ENCODE measurements at regions not wholly inside any gene's neighbourhood (a gene's known extent, or its start where the extent isn't known, plus 50 kb on each side); places are given as distances from the start of the nearest gene placed in this dataset.

DNA sequence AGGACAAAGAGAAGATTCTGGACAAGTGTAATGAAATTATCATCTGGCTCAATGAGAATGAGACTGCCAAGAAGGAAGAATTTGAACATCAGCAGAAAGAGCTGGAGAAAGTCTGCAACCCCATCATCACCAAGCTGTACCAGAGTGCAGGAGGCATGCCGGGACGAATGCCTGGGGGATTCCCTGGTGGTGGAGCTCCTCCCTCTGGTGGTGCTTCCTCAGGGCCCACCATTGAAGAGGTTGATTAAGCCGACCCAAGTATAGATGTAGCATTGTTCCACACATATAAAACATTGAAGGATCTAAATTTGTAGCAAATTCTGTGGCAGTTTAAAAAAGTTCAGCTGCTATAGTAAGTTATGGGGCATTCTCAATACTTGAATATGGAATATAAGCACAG lies 174.3 kb upstream of the CCND2 start:
- H3K27ac ChIP-seq (ENCODE audit: low read depth, low read length), result no peak overlapping the region
- H3K36me3 ChIP-seq (ENCODE audit: control insufficient read depth, insufficient read depth, low read length), result no peaks in the 10 kb centered on the region
- no peaks in the 10 kb centered on the region for H3K27me3 ChIP-seq (ENCODE audit: control insufficient read depth, insufficient read depth, low read length)
- no peaks in the 10 kb centered on the region for H3K4me1 ChIP-seq (ENCODE audit: control insufficient read depth, insufficient read depth, low read length)
- H3K9ac ChIP-seq (ENCODE audit: low read length), result no peak overlapping the region
- no peak overlapping the region for H3K4me3 ChIP-seq (ENCODE audit: low read length)

DNA sequence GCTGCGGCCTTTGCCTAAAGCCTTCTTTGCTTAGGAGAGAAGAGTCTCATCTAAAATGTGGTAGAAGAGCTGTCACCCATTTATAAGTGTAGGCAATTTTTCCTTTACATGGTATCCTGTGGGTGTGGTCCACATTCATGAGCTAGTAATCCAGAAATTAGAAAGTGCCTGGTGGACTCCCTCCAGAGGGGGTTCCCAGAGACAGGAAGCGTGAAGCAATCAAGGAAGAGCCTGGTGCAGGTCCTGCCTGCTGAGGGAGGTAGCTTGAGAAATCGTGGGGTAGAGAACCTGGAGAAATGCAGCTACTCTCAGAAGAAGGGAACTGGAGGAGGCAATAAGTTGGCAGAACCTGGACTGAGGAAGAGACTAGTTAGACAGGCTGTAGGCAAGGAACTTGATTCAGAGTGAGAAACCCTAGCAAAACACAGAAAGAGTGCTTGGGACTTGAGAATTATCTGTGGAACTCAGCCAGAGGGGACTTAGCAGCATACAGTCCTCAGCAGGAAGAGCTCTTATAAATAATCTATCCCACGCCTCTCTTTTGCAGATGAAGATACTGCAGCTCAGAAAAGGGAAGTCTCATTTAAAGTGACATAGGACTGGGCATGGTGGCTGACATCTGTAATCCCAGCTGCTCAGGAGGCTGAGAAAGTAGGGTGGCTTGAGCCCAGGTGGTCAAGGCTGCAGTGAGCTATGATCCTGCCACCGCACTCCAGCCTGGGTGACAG lies 182.4 kb upstream of the CCND2 start:
- Histone ChIP-seq H3K4me3 (ENCODE audit: low read length) (no peak overlapping the region), H3K4me1 (ENCODE audit: control insufficient read depth, insufficient read depth, low read length) (no peaks in the 10 kb centered on the region), H3K36me3 (ENCODE audit: control insufficient read depth, insufficient read depth, low read length) (no peaks in the 10 kb centered on the region), H3K27me3 (ENCODE audit: control insufficient read depth, insufficient read depth, low read length) (no peaks in the 10 kb centered on the region), H3K9ac (ENCODE audit: low read length) (no peak overlapping the region), H3K27ac (ENCODE audit: low read depth, low read length) (no peak overlapping the region)

DNA sequence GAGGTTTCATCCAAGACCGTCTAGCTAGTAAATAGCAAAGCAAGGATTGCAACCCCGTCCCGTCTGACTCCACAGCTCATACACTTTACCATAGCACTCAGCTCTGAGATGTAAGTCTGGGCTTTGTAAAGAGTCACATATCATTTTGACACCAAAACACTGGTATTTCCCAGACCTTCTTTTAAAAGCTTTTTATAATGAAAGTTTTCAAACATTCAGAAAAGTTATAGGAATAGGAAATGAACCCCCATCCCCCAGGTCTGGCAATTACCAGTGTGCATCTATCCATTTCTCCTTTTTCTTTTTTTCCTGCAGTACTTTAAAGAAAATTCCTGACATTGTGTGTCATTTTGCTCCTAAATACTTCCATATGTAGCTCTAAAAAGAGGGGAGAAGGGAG lies 183.6 kb upstream of the CCND2 start:
- Histone ChIP-seq H3K27ac (ENCODE audit: low read depth, low read length) (no peak overlapping the region), H3K4me1 (ENCODE audit: control insufficient read depth, insufficient read depth, low read length) (no peaks in the 10 kb centered on the region), H3K27me3 (ENCODE audit: control insufficient read depth, insufficient read depth, low read length) (no peaks in the 10 kb centered on the region), H3K9ac (ENCODE audit: low read length) (no peak overlapping the region), H3K36me3 (ENCODE audit: control insufficient read depth, insufficient read depth, low read length) (no peaks in the 10 kb centered on the region), H3K4me3 (ENCODE audit: low read length) (no peak overlapping the region)

DNA sequence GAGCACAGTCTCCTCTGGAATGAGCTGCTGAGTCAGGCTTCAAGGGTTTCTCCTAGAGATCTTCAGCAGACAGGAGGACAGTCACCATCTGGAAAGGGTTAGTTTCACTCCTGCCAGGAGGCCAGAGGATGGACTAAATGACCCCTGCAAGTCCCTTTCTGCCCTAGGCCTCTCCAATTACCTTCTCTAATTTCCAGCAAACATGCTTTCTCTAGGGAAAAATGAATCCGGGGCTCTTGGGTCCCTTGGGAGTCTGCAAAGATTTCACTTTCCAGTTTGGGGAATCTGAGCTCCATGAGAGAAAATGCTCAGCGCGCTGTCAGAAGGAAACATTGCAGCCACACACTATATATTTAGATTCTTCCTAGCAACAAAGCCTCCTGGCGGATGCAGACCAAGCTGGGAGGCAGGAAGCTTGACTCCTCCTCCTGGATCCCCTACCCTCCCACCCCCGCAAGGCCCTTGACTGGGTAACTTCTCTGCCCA lies 184.4 kb upstream of the CCND2 start:
- H3K27ac ChIP-seq (ENCODE audit: low read depth, low read length), result no peak overlapping the region
- no peak overlapping the region for H3K9ac ChIP-seq (ENCODE audit: low read length)
- H3K4me1 ChIP-seq (ENCODE audit: control insufficient read depth, insufficient read depth, low read length), result no peaks in the 10 kb centered on the region

DNA sequence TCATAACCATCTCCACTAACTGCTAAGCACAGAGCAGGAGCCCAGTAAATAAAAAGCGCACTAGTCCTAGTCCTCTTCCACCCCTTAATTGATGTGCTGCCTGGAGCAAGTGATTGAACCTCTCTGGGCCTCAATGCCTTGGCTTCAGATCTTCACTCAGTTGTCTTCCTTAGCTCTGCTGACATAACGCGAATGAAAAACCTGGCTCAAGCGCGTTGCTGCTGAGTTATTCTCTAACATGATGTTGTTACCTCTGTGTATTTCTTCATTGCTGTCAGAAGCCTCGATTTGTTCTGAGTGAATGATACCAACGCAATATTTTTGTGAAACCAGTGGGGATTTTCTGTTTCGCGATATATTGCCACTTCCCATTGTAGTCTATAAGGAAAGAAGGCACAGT lies 185.1 kb upstream of the CCND2 start:
- H3K27me3 ChIP-seq (ENCODE audit: control insufficient read depth, insufficient read depth, low read length), result no peaks in the 10 kb centered on the region
- H3K4me3 ChIP-seq (ENCODE audit: low read length), result no peak overlapping the region
- no peaks in the 10 kb centered on the region for H3K4me1 ChIP-seq (ENCODE audit: control insufficient read depth, insufficient read depth, low read length)
- H3K9ac ChIP-seq (ENCODE audit: low read length), result no peak overlapping the region
- H3K36me3 ChIP-seq (ENCODE audit: control insufficient read depth, insufficient read depth, low read length), result no peaks in the 10 kb centered on the region
- no peak overlapping the region for H3K27ac ChIP-seq (ENCODE audit: low read depth, low read length)

More for the DNA sequence above, 184.4 kb upstream of the CCND2 start:
- no peaks in the 10 kb centered on the region for H3K36me3 ChIP-seq (ENCODE audit: control insufficient read depth, insufficient read depth, low read length)
- H3K4me3 ChIP-seq (ENCODE audit: low read length), result no peak overlapping the region
- H3K27me3 ChIP-seq (ENCODE audit: control insufficient read depth, insufficient read depth, low read length), result no peaks in the 10 kb centered on the region

DNA sequence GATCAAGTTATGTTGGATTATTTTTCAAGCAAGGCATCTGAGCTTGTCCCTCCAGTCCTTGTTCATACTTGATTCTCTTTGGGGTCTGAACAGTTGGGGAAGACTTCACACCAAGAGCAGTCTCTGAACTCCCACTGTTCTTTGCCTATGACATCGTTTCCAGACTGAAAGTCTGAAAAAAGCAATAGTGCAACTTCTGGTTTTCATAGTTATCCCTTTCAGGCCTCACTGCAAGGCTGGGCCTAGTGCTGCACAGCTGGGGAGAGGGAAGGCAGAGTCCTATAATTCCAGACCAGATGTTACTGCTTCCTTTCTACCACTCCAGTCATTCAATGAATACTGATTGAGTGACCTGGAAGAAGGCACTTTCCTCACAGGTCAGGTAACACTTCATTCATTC lies 187.1 kb upstream of the CCND2 start:
- no peak overlapping the region for H3K9ac ChIP-seq (ENCODE audit: low read length)
- H3K27me3 ChIP-seq (ENCODE audit: control insufficient read depth, insufficient read depth, low read length), result no peaks in the 10 kb centered on the region
- no peaks in the 10 kb centered on the region for H3K36me3 ChIP-seq (ENCODE audit: control insufficient read depth, insufficient read depth, low read length)
- no peaks in the 10 kb centered on the region for H3K4me1 ChIP-seq (ENCODE audit: control insufficient read depth, insufficient read depth, low read length)
- H3K4me3 ChIP-seq (ENCODE audit: low read length), result no peak overlapping the region
- H3K27ac ChIP-seq (ENCODE audit: low read depth, low read length), result no peak overlapping the region

DNA sequence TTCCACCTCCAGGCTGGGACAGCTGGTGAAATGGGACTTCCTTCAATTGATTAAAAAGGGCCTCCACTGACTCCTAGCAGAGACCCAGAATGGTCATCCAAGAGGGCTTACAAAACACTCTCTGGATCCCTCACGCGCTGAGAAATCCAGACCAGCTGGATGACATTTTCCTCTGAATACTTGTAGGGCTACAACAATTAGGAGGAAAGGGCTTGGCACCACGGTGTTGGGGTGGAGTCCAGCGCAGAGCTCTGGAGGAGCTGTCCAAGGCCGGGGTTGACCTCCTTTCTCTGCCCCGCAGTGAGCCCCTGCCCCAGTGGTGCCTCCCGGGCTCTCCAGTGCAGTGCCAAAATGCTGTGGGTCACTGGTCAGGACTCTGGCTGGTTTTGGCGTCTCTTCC lies 189.0 kb upstream of the CCND2 start:
- Histone ChIP-seq H3K27ac (ENCODE audit: low read depth, low read length) (no peak overlapping the region), H3K27me3 (ENCODE audit: control insufficient read depth, insufficient read depth, low read length) (no peaks in the 10 kb centered on the region), H3K4me1 (ENCODE audit: control insufficient read depth, insufficient read depth, low read length) (no peaks in the 10 kb centered on the region), H3K4me3 (ENCODE audit: low read length) (no peak overlapping the region), H3K36me3 (ENCODE audit: control insufficient read depth, insufficient read depth, low read length) (no peaks in the 10 kb centered on the region), H3K9ac (ENCODE audit: low read length) (no peak overlapping the region)

DNA sequence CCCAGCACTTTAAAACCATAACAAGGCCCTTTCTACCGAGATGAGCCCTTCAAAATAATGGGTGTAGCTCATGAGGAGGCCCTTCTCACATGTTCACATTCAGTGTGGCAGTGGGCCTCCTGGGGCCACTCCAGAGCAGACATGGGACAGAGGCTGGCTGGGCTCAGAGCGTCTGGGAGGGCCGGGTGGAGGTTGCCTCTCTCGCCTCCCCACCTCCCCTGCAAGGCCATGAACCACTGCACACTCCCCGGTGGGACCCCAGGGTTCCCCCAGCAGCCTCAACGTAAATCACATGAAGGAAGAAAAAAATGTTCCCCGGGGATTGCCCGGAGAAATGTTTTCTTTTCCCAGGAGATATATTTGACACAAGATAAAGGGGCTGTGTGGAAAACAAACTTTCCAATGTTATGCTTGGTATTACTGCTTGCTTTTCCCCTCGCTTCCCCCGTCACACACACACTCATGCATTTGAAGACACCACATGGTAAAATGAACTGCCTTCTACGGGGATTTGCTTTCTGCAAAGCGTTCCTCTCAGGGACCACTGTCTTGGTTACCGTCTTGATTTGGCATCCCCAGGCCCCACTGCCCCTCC lies 190.7 kb upstream of the CCND2 start:
- H3K27ac ChIP-seq (ENCODE audit: low read depth, low read length), result no peak overlapping the region
- no peaks in the 10 kb centered on the region for H3K36me3 ChIP-seq (ENCODE audit: control insufficient read depth, insufficient read depth, low read length)
- H3K9ac ChIP-seq (ENCODE audit: low read length), result no peak overlapping the region
- H3K4me3 ChIP-seq (ENCODE audit: low read length), result no peak overlapping the region
- H3K27me3 ChIP-seq (ENCODE audit: control insufficient read depth, insufficient read depth, low read length), result no peaks in the 10 kb centered on the region
- H3K4me1 ChIP-seq (ENCODE audit: control insufficient read depth, insufficient read depth, low read length), result no peaks in the 10 kb centered on the region

DNA sequence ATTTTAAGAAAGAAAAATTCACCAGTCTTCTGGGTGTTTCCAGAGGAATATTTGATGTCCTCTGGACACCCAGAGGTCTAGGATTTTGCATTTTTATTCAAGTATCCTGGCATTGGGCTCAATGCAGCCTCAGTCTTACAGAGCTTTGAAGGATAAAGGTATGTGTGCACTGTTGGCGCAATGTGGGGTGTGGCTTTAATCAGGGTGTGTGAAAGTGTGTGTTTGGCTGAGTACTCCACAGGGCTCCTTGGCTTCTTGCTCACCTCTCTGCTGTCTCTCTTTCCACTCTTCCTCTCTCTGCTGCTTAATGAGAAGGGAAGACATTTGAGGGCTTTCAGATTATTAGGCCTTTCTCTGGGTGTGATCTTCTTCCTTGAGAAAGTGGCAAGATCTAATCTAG lies 193.3 kb upstream of the CCND2 start:
- H3K4me3 ChIP-seq (ENCODE audit: low read length), result no peak overlapping the region
- H3K4me1 ChIP-seq (ENCODE audit: control insufficient read depth, insufficient read depth, low read length), result no peaks in the 10 kb centered on the region
- no peaks in the 10 kb centered on the region for H3K36me3 ChIP-seq (ENCODE audit: control insufficient read depth, insufficient read depth, low read length)
- H3K27ac ChIP-seq (ENCODE audit: low read depth, low read length), result no peak overlapping the region
- H3K9ac ChIP-seq (ENCODE audit: low read length), result no peak overlapping the region
- H3K27me3 ChIP-seq (ENCODE audit: control insufficient read depth, insufficient read depth, low read length), result no peaks in the 10 kb centered on the region

DNA sequence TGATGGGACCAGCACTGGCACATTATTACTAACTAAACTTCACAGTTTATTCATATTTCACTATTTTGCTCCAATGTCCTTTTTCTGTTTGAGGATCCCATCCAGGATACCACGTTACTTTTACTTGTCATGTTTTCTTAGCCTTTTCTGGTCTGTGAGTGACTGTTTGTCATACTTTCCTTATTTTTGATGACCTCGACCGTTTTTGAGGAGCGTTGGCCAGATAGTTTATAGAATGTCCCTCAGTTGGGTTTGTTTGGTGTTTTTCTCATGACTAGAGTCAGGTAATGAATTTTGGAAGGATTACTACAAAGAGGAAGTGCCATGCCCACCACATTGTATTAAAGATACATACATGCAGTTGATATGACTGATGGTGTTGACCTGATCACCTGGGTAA lies 199.4 kb upstream of the CCND2 start:
- Histone ChIP-seq H3K36me3 (ENCODE audit: control insufficient read depth, insufficient read depth, low read length) (no peaks in the 10 kb centered on the region), H3K27ac (ENCODE audit: low read depth, low read length) (no peak overlapping the region), H3K27me3 (ENCODE audit: control insufficient read depth, insufficient read depth, low read length) (no peaks in the 10 kb centered on the region), H3K4me3 (ENCODE audit: low read length) (no peak overlapping the region), H3K4me1 (ENCODE audit: control insufficient read depth, insufficient read depth, low read length) (no peaks in the 10 kb centered on the region), H3K9ac (ENCODE audit: low read length) (no peak overlapping the region)

DNA sequence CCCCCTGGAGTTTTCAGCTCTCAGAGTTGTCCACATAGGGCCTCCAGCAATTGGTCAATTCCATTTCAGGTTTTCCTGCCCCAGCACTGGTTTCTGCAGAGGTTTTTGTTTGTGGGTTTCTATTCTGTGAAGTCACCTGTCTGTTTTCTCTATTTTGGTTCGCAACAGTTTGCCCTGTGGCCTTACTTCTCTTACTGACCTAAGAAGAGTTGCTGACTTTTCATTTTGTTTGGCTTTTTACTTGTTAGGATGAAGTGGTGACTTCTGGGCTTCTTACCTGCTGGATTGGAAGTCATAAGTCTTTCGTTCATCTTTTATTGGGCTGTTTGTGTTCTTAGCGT lies 196.4 kb upstream of the PARP11 start:
- no peak overlapping the region for H3K4me3 ChIP-seq (ENCODE audit: low read length)
- H3K4me1 ChIP-seq (ENCODE audit: control insufficient read depth, insufficient read depth, low read length), result no peaks in the 10 kb centered on the region
- no peaks in the 10 kb centered on the region for H3K36me3 ChIP-seq (ENCODE audit: control insufficient read depth, insufficient read depth, low read length)
- H3K27me3 ChIP-seq (ENCODE audit: control insufficient read depth, insufficient read depth, low read length), result no peaks in the 10 kb centered on the region
- H3K27ac ChIP-seq (ENCODE audit: low read depth, low read length), result no peak overlapping the region
- no peak overlapping the region for H3K9ac ChIP-seq (ENCODE audit: low read length)

DNA sequence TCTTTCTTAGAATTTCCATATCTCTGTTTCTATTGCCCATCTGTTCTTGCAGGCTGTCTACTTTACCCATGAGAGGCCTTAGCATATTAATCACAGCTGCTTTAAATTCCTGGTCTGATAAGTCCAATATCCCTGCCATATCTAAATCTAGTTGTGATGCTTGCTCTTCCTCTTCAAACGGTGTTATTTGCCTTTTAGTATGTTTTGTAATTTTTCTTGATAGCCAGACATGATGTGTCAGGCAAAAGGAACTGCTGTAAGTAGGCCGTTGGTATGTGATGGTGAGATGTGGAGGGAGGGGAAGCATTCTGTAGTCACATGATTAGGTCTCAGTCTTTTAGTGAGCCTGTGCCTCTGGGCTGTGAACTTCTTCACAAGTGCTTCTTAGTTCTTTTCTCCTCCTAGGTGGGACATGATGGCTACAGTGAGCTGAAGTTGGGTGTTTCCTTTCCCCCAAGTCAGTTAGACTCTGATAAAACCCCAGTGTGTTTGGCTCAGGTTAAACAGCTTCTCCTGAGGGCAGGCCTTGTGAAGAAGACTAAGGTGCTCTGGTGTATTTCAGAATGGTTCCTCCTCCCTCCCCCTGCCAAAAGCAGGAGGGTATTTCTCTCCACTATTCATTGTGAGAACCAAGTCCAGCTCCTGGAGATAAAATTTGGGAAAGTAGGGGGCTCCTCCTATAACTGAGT lies 195.9 kb upstream of the PARP11 start:
- no peaks in the 10 kb centered on the region for H3K4me1 ChIP-seq (ENCODE audit: control insufficient read depth, insufficient read depth, low read length)
- H3K27me3 ChIP-seq (ENCODE audit: control insufficient read depth, insufficient read depth, low read length), result no peaks in the 10 kb centered on the region
- no peak overlapping the region for H3K27ac ChIP-seq (ENCODE audit: low read depth, low read length)
- no peak overlapping the region for H3K4me3 ChIP-seq (ENCODE audit: low read length)
- H3K36me3 ChIP-seq (ENCODE audit: control insufficient read depth, insufficient read depth, low read length), result no peaks in the 10 kb centered on the region
- H3K9ac ChIP-seq (ENCODE audit: low read length), result no peak overlapping the region

DNA sequence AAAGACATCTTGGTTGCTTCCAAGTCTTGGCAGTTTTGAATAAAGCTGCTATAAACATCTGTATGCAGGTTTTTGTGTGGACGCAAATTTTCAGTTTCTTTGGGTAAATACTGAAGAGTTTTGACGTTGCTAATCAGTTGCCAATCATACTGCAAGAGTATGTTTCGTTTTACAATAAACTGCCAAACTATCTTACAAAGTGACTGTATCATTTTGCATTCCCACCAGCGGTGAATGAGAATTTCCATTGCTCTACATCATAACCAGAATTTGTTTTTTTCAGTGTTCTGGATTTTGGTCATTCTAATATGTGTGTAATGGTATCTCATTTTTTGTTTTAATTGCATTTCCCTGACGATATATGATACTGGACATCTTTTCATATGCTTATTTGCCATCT lies 190.8 kb upstream of the PARP11 start:
- H3K27me3 ChIP-seq (ENCODE audit: control insufficient read depth, insufficient read depth, low read length), result no peaks in the 10 kb centered on the region
- no peak overlapping the region for H3K4me3 ChIP-seq (ENCODE audit: low read length)
- H3K36me3 ChIP-seq (ENCODE audit: control insufficient read depth, insufficient read depth, low read length), result no peaks in the 10 kb centered on the region

More for the DNA sequence above, 190.8 kb upstream of the PARP11 start:
- no peak overlapping the region for H3K9ac ChIP-seq (ENCODE audit: low read length)
- H3K4me1 ChIP-seq (ENCODE audit: control insufficient read depth, insufficient read depth, low read length), result no peaks in the 10 kb centered on the region
- no peak overlapping the region for H3K27ac ChIP-seq (ENCODE audit: low read depth, low read length)

All from rectal smooth muscle tissue (tissue), 1 donor.